ENCODE measurements at regions not wholly inside any gene's neighbourhood (a gene's known extent, or its start where the extent isn't known, plus 50 kb on each side); places are given as distances from the start of the nearest gene placed in this dataset.

- no peak for DNase-seq (ENCODE audit: low read depth)
Observed at GRCh38 chr5:147037515-147038205, 159.1 kb upstream of the PPP2R2B start.

GRCh38 chr5:147040856-147041255 is 162.3 kb upstream of the PPP2R2B start:
- DNase-seq (ENCODE audit: low read depth), result no peak

GRCh38 chr5:147044572-147045273 is 166.2 kb upstream of the PPP2R2B start:
- DNase-seq (ENCODE audit: low read depth), result no peak

GRCh38 chr5:147045290-147045689 is 166.7 kb upstream of the PPP2R2B start:
- DNase-seq (ENCODE audit: low read depth), result no peak

- no peak for DNase-seq (ENCODE audit: low read depth)
Observed at GRCh38 chr5:147046281-147046680, 167.7 kb upstream of the PPP2R2B start.

GRCh38 chr5:147046894-147047293 is 168.3 kb upstream of the PPP2R2B start:
- DNase-seq (ENCODE audit: low read depth), result no peak

GRCh38 chr5:147049764-147050163 is 171.2 kb upstream of the PPP2R2B start:
- no peak for DNase-seq (ENCODE audit: low read depth)

- DNase-seq (ENCODE audit: low read depth), result no peak
Observed at GRCh38 chr5:147050172-147050571, 171.6 kb upstream of the PPP2R2B start.

- DNase-seq (ENCODE audit: low read depth), result no peak
Observed at GRCh38 chr5:147051193-147051592, 172.6 kb upstream of the PPP2R2B start.

GRCh38 chr5:147052519-147052918 is 174.0 kb upstream of the PPP2R2B start:
- DNase-seq (ENCODE audit: low read depth), result no peak

GRCh38 chr5:147055089-147055826 is 176.7 kb upstream of the PPP2R2B start:
- no peak for DNase-seq (ENCODE audit: low read depth)

- no peak for DNase-seq (ENCODE audit: low read depth)
Observed at GRCh38 chr5:147055850-147056566, 177.5 kb upstream of the PPP2R2B start.

GRCh38 chr5:147057051-147057450 is 177.8 kb upstream of the STK32A start:
- DNase-seq (ENCODE audit: low read depth), result no peak

- no peak for DNase-seq (ENCODE audit: low read depth)
Observed at GRCh38 chr5:147061431-147061830, 173.4 kb upstream of the STK32A start.

GRCh38 chr5:147062427-147062826 is 172.4 kb upstream of the STK32A start:
- DNase-seq (ENCODE audit: low read depth), result no peak

GRCh38 chr5:147063943-147064342 is 170.9 kb upstream of the STK32A start:
- DNase-seq (ENCODE audit: low read depth), result no peak

- no peak for DNase-seq (ENCODE audit: low read depth)
Observed at GRCh38 chr5:147065071-147065470, 169.8 kb upstream of the STK32A start.

- DNase-seq (ENCODE audit: low read depth), result no peak
Observed at GRCh38 chr5:147068998-147069397, 165.8 kb upstream of the STK32A start.

- no peak for DNase-seq (ENCODE audit: low read depth)
Observed at GRCh38 chr5:147072622-147073021, 162.2 kb upstream of the STK32A start.

GRCh38 chr5:147073098-147073497 is 161.7 kb upstream of the STK32A start:
- no peak for DNase-seq (ENCODE audit: low read depth)

GRCh38 chr5:147075187-147075586 is 159.6 kb upstream of the STK32A start:
- DNase-seq (ENCODE audit: low read depth), result no peak

- no peak for DNase-seq (ENCODE audit: low read depth)
Observed at GRCh38 chr5:147080391-147080790, 154.4 kb upstream of the STK32A start.
